ENCODE measurements at regions not wholly inside any gene's neighbourhood (a gene's known extent, or its start where the extent isn't known, plus 50 kb on each side); places are given as distances from the start of the nearest gene placed in this dataset.
"Not testable (repeated sequence)": the region's sequence is repeated elsewhere in the genome, so short reads cannot be mapped to it uniquely, and the experiment has no call there.

DNA sequence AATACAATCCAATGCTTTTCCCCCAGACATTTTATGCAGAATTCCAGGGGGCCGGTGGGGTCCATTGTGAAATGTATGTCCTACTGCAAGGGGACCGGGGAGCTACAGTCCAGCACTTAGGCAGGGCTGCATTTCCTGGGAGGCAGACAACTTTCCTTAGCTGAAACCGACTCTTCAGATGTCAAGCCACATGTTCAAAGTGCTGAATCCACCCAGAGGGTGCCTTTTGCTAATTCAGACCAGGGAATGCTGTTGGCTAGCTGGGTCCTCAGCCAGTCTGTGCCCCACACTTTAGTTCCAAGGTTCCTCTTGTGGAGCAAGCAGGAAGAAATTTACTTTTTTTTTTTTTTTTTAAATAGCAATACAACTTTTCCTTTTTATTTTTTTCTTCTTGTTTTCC, 219.5 kb upstream of the LRTM1 start:
- no peak for DNase-seq

DNA sequence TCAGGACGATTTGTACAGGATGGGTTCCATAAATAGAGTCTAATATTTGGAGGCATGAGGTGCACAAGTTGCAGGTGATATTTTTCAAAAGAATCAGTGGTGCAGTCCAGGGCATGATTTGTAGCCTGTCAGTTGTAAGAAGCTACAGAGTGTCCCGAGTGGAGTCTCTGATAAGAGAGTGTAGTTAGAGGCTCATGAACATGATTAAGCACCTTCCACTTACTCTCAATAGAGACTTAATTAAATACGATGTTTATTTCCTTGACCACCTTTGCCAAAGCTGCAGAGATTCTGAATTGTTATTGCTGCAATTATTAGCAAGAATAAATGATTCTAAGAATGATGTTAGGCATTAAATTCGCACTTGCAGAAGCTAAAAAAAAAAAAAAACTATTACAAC, 218.4 kb upstream of the LRTM1 start:
- no peak for DNase-seq

DNA sequence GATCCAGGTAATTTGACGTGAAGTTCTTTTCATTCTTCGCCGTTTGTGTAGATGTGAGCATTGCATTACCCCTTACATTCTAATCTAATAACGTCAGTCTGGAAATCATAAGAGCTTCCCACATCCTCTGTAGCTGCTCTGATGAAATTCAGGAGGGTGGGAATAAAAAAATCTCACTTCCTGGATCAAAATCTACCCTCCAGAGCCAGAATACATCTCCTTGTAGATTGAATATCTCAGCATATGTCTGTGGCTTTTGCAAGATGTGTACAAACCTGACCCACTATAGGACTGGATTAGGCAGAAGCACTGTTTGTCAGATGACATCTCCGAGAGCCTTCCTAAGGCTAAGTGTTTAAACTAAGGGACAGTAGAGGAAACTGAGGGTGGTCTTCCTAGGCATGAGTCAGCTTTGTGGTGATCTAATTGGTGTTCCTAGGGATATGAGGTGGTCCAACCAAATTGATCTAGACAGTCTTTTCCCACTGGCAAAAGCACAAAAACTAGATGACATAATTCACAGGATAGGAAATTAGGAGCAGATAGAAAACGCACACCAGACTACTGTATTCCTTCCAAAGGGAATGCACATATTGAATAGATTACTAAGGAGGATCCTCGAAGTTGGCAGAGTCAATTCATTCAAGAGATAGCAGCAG, 216.3 kb upstream of the LRTM1 start:
- no peak for DNase-seq

DNA sequence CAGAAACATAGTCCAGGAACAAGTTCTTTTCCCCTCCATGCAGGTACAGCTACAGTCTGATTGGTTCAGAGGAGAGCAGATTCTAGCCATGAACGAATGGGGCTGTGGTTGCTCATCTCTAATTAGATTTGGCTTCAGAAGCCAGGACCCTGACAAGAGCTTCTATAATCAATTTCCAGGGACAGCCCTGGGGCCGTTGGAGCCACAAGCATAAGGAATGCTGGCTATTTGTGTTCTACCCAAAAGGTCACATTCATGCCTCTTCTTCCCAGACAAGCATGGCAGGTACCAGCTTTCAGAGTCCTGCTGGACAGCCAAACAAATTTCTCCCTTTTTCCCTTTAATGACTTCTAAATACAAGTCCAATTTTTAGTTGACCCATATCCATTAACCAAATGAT, 215.5 kb upstream of the LRTM1 start:
- no peak for DNase-seq

DNA sequence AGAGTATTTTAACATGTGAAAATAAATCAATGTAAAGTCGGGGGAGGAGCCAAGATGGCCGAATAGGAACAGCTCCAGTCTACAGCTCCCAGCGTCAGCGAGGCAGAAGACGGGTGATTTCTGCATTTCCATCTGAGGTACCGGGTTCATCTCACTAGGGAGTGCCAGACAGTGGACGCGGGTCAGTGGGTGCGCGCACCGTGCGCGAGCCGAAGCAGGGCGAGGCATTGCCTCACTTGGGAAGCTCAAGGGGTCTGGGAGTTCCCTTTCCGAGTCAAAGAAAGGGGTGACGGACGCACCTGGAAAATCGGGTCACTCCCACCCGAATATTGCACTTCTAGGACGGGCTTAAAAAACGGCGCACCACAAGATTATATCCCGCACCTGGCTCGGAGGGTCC, 208.4 kb upstream of the LRTM1 start:
- not testable (repeated sequence) for DNase-seq

DNA sequence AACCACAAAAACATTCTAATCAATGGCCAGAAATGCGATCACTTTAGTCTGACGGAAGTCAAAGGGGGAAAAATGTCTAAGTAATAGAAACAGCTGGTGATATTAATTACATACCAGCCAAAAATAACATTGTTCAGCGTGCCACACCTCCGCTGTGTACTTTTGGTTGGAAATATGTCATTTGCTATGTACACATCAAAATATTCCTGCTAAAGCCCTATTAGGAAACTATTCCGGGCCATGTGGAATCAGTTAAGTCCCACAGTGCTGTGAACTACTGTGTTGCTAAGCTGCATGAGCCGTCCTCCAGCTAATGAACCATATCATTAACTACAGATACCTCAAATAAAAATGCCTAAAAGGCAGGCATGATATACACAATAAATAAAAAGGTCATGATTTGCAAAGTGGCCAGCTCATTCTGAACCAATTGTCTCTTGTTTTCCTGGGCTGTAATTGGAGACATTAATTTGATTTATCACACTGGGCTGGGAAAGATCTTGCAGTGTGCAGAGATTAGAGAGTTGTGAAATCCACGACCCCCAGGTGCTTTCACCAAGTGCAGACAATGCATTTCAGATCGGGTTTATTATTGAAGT, 200.5 kb upstream of the LRTM1 start:
- DNase-seq = no peak

DNA sequence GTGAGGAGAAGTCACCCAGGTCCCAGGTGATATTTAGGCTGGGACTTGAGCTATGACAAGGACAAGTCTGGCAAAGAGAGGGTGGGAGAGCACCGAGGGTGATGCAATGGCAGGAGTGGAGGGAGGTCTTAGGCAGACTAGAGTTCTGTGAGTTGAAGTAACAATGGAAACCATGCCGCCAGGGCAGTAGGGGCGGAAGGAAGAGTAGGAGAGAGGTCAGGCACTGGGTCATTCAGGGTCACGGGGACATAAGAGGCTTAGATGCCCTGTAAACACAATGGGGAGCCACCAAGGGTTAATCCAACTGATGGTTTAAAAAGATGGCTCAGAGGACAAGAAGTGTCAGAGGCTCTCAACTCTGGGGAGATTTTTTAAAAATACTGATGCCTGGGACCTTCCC, 199.7 kb upstream of the LRTM1 start:
- DNase-seq = no peak

DNA sequence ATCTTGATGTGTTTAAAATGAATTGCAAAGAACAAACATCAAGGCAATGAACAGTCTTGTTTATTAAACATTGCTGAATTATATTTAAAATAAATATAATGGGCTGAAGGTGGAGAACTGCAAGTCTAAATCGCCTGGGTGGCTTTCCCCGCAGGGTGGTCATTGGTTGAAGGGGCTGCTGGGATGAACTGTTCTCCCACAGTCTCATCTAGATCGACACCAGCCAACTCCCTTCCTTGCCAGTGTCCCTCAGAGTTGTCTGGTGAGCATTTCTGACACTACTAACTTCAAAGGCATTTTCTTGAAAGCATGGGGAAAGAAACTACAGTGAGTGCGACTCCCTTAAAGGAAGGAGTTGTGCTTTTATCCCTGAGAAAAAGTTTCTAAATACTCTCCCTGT, 196.5 kb upstream of the LRTM1 start:
- DNase-seq = no peak
